GM13976 (cell line): ENCODE measurements at regions not wholly inside any gene's neighbourhood (a gene's known extent, or its start where the extent isn't known, plus 50 kb on each side); places are given as distances from the start of the nearest gene placed in this dataset.
"Not testable (repeated sequence)": the region's sequence is repeated elsewhere in the genome, so short reads cannot be mapped to it uniquely, and the experiment has no call there.

Experiments used
- DNase-seq: peaks from one replicate; pipeline ENCODE4 v3.0.0; 2012; ENCODE audit warnings: low spot score
- in situ Hi-C: fragments of 300-500 bp; cut with MboI; formaldehyde crosslinking; loops from one replicate; pipeline ENCODE4 v1.12.0; 2022; ENCODE audit warnings: low sequenced_read_pairs, mixed read lengths, inconsistent platforms; ENCODE audit not compliant: unreplicated experiment
- TF ChIP-seq, protein P1 (sequence below): IDR thresholded peaks from 2 replicates; pipeline ENCODE4 v1.5.1; 2012; ENCODE audit warnings: borderline replicate concordance, mild to moderate bottlenecking; ENCODE audit not compliant: insufficient read depth; ENCODE audit errors: extremely low read depth, missing control alignments, control extremely low read depth

DNA sequence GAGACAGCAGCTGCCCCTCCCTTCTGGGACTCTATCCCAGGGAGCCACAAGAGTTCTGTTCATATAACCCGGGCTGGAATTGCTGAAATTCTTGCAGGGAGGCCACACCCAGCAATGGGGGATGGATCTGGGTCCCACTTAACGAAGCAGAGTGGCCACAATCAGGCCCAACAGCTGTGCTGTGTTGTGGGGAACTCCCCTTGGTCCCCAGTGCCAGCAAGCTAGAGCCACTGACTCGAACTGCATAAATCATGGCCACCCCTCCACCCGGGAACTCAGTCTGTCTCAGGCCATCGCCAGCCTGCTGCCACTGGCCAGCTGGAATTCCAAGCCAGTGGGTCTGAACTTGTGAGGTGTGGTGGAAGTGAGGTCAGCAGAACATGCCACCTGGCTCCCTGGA, 111.1 kb downstream of the KLF8 start:
- TF ChIP-seq, protein P1, sequence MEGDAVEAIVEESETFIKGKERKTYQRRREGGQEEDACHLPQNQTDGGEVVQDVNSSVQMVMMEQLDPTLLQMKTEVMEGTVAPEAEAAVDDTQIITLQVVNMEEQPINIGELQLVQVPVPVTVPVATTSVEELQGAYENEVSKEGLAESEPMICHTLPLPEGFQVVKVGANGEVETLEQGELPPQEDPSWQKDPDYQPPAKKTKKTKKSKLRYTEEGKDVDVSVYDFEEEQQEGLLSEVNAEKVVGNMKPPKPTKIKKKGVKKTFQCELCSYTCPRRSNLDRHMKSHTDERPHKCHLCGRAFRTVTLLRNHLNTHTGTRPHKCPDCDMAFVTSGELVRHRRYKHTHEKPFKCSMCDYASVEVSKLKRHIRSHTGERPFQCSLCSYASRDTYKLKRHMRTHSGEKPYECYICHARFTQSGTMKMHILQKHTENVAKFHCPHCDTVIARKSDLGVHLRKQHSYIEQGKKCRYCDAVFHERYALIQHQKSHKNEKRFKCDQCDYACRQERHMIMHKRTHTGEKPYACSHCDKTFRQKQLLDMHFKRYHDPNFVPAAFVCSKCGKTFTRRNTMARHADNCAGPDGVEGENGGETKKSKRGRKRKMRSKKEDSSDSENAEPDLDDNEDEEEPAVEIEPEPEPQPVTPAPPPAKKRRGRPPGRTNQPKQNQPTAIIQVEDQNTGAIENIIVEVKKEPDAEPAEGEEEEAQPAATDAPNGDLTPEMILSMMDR = no peak
- DNase-seq = no peak
- in situ Hi-C loops = no loop called here

DNA sequence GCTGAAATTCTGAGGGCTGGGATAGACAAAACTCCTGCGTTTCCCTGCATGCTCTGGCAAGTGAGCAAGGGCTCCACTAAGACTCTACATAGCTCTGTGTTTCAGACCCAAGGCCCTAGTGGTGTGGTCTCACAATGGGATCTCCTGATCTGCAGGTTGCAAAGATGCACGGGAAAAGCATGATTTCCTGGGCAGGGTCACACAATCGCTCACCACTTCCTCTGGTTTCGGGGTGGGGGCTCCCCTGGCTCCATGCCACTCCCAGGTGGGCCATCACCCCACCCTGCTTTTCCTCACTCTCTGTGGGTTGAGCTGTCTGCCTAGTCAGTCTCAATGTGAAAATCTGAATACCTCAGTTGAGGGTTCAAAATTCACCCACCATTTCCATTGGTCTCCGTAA, 111.5 kb downstream of the KLF8 start:
- in situ Hi-C loops = no loop called here
- TF ChIP-seq, protein P1 = no peak
- no peak for DNase-seq

DNA sequence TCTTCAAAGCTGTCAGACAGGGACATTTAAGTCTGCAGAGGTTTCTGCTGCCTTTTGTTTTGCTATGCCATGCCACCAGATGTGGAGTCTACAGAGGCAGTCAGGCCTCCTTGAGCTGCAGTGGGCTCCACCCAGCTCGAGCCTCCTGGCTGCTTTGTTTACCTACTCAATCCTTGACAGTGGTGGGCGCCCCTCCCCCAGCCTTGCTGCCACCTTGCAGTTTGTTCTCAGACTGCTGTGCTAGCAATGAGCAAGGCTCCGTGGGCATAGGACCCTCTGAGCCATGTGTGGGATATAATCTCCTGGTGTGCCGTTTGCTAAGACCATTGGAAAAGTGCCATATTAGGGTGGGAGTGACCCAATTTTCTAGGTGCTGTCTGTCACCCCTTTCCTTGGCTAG, 126.0 kb downstream of the KLF8 start:
- DNase-seq, in situ Hi-C loops: not testable (repeated sequence)

DNA sequence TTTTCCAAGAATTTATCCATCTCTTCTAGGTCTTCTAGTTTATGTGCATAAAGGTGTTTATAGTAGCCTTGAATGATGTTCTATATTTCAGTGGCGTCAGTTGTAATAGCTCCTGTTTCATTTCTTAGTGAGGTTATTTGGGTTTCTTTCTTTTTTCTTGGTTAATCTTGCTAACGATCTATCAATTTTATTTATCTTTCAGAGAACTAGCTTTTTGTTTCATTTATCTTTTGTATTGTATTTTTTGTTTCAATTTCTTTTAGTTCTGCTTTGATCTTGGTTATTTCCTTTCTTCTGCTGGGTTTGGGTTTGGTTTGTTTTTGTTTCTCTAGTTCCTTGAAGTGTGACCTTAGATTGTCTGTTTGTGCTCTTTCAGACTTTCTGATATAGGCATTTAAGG, 133.0 kb downstream of the KLF8 start:
- DNase-seq, in situ Hi-C loops: not testable (repeated sequence)

DNA sequence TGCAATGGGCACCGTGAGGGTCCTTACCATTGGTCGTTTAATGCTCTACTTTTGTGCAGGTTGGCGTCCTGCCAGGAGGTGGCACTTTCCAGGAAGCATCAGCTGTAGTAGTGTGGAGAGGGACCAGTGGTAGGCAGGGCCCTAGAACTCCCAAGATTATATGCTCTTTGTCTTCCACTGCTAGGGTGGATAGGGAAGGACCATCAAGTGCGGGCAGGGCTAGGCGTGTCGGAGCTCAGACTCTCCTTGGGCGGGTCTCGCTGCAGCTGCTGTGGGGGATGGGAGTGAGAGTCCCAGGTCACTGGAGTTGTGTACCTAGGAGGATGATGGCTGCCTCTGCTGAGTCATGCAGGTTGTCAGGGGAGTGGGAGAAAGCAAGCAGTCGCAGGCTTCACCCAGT, 134.7 kb downstream of the KLF8 start:
- in situ Hi-C loops = no loop called here
- TF ChIP-seq, protein P1 = no peak
- no peak for DNase-seq

DNA sequence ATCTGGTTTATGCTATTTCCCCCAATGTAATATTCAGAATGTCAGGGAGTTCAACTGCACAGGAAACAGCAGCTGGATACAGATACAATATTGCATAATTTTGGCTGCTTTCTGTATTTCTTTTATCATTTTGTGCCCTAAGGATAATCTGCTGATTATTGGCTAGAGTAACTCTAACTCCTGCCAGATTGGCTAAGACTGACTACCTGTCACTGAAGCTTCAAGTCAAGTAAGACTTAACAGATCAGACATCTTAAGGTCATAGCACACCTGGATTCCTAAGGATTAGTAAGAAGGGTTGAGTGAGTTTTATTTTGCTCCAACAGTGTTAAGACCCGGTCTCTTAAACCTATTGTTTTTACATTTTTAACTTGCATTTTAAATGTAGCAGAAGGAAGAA, 136.8 kb downstream of the KLF8 start:
- TF ChIP-seq, protein P1 = no peak
- DNase-seq = no peak
- in situ Hi-C loops = no loop called here

DNA sequence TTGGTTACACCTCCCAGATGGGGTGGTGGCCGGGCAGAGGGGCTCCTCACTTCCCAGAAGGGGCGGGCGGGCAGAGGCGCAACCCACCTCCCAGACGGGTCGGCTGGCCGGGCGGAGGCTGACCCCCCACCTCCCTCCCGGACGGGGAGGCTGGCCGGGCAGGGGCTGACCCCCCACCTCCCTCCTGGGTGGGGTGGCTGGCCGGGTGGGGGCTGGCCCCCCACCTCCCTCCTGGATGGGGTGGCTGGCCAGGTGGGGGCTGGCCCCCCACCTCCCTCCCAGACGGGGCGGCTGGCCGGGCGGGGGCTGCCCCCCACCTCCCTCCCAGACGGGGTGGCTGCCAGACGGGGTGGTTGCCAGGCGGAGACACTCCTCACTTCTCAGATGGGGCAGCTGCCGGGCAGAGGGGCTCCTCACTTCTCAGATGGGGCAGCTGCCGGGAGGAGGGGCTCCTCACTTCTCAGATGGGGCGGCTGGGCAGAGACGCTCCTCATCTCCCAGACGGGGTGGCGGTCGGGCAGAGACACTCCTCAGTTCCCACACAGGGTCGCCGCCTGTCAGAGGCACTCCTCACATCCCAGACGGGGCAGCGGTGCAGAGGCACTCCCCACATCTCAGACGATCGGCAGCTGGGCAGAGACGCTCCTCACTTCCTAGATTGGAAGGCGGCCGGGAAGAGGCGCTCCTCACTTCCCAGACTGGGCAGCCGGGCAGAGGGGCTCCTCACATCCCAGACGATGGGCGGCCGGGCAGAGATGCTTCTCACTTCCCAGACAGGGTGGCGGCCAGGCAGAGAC, 148.0 kb downstream of the KLF8 start:
- in situ Hi-C loops, DNase-seq: not testable (repeated sequence)

DNA sequence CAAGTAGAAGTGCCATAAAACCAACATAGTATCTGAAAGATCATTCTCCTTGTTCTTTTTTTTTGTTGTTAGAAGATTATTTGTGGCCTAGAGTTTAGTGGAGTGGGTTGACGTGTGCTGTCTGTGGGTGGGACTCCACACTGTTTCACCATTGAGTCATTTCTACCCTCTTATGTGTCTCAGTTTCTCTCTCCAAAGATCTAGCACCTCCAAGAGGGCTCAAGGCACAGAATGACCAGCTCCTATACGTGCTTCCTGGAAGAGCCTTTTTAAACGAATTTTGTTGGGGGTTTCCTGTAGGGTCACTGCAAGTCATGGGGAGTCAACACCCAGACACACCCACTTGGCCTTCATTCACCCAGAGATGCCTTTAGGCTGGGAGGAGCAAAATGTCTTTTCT, 150.1 kb downstream of the KLF8 start:
- DNase-seq = no peak
- in situ Hi-C loops = no loop called here
- TF ChIP-seq, protein P1 = no peak

DNA sequence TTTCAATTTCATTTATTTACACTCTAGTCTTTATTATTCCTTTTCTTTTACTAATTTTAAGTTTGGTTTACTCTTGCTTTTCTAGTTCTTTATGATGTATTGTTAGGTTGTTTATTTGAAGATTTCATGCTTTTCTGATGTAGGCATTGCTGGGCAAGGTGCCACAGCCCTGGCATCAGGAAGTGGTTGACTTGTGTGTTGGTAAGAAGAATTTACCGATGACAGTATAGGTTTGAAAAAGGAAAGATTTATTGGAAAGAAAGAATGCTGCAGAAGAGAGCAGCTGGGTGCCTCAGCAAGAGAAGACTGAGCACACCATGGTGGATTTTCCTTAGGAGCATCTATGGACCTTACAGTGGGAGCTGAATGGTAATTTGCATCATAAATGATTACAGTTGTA, 153.2 kb downstream of the KLF8 start:
- no peak for DNase-seq
- TF ChIP-seq, protein P1 = no peak
- in situ Hi-C loops = no loop called here
